22Rv1 (cell line): ENCODE measurements at regions not wholly inside any gene's neighbourhood (a gene's known extent, or its start where the extent isn't known, plus 50 kb on each side); places are given as distances from the start of the nearest gene placed in this dataset.

Experiments used
- ZFX ChIP-seq: fragments of 450-650 bp; IDR thresholded peaks from 2 replicates; pipeline ENCODE4 v1.6.1; 2017; ENCODE audit warnings: antibody characterized with exemption, borderline replicate concordance
- TF ChIP-seq, protein P1 (sequence below): fragments of 450-650 bp; IDR thresholded peaks from 2 replicates; pipeline ENCODE4 v1.5.1; 2017; ENCODE audit warnings: mild to moderate bottlenecking

GRCh38 chr12:66017736-66018135 is 112.8 kb downstream of the LLPH start:
- TF ChIP-seq, protein P1, sequence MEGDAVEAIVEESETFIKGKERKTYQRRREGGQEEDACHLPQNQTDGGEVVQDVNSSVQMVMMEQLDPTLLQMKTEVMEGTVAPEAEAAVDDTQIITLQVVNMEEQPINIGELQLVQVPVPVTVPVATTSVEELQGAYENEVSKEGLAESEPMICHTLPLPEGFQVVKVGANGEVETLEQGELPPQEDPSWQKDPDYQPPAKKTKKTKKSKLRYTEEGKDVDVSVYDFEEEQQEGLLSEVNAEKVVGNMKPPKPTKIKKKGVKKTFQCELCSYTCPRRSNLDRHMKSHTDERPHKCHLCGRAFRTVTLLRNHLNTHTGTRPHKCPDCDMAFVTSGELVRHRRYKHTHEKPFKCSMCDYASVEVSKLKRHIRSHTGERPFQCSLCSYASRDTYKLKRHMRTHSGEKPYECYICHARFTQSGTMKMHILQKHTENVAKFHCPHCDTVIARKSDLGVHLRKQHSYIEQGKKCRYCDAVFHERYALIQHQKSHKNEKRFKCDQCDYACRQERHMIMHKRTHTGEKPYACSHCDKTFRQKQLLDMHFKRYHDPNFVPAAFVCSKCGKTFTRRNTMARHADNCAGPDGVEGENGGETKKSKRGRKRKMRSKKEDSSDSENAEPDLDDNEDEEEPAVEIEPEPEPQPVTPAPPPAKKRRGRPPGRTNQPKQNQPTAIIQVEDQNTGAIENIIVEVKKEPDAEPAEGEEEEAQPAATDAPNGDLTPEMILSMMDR: no peak
- no peak for TF ChIP-seq ZFX
